GM19395 (cell line): ENCODE measurements at regions not wholly inside any gene's neighbourhood (a gene's known extent, or its start where the extent isn't known, plus 50 kb on each side); places are given as distances from the start of the nearest gene placed in this dataset.
"Not testable (repeated sequence)": the region's sequence is repeated elsewhere in the genome, so short reads cannot be mapped to it uniquely, and the experiment has no call there.

Experiments used
- ATAC-seq: cut with Tn5 transposase; IDR thresholded peaks from one replicate; pipeline ENCODE4 v1.9.1; 2021; ENCODE audit warnings: mild to moderate bottlenecking, moderate library complexity; ENCODE audit not compliant: unreplicated experiment

GRCh38 chr5:7269591-7270274 is 126.2 kb upstream of the ADCY2 start:
- ATAC-seq = no peak

DNA sequence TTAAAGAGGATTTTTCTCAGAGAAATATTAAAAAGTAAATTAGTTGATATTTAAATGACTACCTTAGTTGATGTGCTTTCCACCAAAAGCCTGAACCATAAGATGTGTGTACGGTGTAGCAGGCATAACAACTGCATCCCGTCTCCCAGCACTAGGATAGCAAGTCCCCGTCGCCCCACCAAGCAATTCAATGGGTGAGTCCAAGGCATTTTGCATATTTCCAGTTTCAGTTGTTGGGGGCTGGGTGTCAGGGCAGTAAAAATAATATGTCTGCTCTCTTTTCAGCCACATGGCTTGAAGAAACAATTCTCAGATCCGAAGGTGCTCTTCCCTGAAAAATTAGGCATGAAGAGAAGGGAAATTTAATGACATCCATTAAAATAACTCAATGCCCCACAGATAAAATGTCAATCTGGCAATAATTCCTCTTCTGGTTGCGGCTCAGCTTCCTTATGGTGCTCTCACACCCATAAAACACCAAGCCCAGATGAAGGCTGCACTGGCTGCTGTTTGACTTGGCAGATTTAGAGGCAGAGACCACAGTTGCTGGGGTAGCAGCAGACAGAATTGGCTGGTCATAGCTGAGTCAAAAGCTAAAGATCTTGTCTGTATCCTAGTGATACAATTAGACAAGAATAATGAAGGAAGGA is 124.4 kb upstream of the ADCY2 start:
- no peak for ATAC-seq

DNA sequence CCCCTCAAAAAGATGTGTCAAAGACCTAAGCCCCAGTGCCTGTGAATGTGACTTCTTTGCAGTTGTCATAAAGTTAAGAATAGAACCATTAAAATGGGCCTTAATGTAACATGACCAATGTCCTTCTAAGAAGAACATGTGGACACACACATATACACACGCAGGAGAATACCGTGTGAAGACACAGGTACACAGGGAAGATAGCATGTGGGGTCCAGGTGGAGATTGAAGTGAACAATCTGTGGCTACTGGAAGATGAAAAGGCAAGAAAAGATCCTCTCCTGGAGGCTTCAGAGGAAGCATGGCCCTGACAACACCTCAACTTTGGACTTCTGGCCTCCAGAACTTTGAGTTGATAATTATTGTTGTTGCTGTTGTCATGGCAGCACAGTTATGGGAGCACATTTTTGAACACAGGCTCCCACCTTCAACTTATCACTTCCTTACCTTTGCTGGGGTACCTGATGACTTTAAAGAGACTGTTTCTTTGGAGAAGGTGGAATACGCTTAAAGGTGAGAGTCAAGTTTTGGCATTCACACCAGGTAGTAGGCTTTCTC is 123.5 kb upstream of the ADCY2 start:
- no peak for ATAC-seq

DNA sequence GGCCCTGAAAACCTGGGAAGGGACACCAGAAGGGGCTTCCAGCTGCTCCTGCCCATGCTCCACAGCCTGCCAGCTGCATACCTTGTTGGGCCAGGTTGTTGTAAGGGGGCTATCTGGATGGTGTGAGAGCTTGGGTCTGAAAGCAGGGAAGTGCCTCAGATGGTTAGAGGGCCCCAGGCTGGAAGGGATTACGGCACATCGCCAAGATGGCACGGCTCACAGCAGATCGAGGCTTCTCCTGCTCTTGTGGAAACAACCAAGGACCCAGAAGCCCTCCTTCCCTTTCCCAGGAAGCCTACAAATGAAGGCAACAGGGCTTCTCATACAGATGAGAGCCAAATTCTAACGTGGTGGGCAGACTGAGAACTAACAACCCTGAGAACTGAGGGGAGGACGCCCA is 121.7 kb upstream of the ADCY2 start:
- no peak for ATAC-seq

DNA sequence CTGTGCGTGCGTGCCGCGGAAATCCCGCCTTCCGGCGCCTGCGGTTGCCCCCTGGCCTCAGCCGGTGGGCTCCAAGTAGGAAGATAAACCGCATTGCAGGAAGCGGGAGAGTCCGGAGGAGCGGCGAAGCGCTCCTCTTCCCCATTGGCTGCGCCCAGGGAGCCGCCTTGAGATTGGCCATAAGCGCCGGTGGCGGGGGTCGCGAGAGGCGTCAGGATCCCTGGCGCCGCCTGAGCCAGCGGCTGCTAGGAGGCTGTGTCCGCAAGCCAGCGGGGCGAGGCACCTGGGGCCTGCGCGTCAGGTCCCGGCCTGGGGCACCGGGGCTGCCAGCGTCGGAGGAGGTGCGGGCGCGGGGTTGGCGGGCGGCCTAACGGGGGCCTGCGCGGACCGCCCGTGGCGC is 106.3 kb upstream of the ADCY2 start:
- not testable (repeated sequence) for ATAC-seq

GRCh38 chr5:7297821-7298220 is 98.1 kb upstream of the ADCY2 start:
- not testable (repeated sequence) for ATAC-seq

DNA sequence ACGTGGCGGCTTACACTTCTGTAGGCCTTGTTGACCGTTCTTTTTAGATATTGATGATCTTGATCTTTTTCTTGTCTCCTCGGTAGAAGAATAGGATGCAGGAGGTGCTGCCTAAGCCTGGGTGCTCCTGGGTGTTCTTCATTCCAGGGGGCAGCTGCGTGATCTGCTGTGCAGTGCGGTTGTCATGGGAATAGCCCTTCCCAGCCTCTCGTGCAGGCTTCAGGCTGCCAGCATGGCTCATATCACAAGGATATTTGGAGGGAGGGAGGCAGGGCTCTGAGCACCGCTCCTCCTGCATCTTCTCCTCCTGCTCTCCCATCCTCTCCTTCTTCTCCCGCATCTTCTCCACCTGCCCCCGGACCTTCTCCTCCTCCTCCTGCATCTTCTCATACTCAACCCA is 96.2 kb upstream of the ADCY2 start:
- not testable (repeated sequence) for ATAC-seq

DNA sequence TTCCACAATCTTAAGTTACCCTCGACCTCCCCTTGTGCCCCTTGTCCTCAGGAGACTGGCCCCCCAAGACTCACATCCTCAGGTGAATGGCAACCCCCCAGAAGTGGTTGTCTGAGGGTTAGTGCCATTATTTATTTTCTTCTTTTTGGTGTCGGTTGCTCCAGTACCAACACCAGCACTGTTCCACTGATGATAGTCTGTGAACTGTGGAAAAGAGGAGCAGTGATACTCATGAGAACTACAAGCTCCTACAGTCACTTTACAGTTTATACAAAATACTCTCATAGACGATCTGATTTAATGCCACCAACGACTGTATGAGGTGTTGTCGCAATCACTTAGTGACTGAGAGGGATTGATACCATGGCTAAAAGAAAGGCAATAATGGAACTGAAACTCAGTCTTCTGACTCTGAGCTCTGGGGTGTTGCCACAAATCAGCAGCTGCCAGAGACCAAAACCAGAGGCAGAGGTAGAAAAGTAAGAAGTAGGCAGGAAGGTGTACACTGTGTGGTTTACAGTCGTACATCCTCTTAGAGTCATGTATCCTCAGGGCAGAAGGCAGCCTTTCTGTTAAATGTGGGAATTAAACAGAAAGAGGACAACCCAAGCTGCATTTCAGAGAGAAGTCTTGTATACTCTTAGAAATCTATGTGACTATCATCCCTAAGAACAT is 90.8 kb upstream of the ADCY2 start:
- not testable (repeated sequence) for ATAC-seq

- not testable (repeated sequence) for ATAC-seq
Measured at GRCh38 chr5:7306556-7306955, 89.4 kb upstream of the ADCY2 start.

DNA sequence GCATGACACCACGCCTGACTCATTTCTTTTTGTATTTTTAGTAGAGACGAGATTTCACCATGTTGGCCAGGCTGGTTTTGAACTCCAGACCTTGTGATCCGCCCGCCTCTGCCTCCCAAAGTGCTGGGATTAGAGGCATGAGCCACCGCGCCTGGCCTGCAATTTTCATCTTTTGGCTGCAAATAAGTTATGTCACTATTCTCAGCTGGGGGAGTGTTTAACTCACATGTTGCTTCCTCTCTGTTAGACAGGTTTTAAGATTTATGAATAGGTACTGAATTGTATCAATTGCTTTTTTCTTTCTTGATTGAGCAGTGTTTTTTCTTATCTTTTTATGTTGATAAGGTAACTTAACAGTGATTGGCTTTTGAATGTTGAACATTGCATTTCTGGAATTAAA is 88.2 kb upstream of the ADCY2 start:
- not testable (repeated sequence) for ATAC-seq

DNA sequence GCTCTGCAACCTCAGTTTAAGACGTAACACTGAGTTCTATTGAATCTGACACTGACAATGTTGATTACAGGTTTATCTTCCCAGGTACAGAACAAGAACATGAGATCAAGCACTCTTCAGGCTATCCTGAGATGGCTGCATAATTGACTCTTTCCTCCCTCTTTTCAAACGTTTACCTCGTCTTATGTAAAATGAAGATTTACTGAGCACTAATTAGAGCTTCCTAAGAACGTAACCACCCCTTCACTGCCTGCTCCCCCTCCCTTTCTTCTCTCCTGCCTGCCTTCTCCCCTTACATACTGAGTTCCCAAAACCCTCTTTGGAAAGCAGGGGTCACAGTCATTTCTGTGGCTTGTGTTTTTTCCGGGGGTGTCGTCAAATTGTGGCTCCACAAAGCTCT is 86.2 kb upstream of the ADCY2 start:
- not testable (repeated sequence) for ATAC-seq

DNA sequence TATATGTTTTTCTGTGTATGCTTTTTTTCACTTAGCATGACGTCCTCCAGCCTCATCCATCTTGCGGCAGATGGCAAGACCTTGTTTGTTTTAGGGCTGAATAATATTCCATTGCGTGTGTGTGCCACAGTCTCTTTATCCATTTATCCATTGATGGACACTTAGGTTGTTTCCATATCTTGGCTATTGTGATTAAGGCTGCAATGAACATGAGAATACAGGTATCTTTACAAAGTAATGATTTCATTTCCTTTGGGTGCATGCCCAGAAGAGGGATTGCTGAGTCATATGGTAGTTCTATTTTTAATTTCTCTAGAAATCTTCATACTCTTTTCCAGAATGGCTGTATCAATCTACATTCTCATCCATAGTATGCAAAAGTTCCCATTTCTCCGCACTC is 85.3 kb upstream of the ADCY2 start:
- ATAC-seq = not testable (repeated sequence)

- ATAC-seq = no peak
Measured at GRCh38 chr5:7315118-7315517, 80.8 kb upstream of the ADCY2 start.

GRCh38 chr5:7317751-7318150 is 78.2 kb upstream of the ADCY2 start:
- ATAC-seq = no peak

- ATAC-seq = no peak
Measured at GRCh38 chr5:7320701-7321301, 75.1 kb upstream of the ADCY2 start.

- no peak for ATAC-seq
Measured at GRCh38 chr5:7321724-7322123, 74.2 kb upstream of the ADCY2 start.

DNA sequence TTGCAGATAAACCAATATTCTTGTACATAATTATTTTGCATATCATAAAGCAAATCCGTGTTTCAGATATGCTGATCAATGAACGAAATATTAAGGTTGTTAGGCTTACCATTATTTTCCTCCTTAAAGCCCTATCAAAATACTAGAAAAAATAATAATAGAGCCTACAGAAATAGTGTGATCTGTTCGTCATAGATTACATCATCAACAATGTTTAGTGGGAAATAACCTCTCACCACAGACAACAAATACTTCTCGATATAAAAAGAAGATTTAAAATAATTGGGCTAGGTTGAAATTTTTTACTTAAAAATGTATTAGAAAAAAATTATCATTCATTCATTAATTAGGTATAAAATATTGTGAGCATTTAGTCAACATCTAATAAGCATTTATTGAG is 71.0 kb upstream of the ADCY2 start:
- ATAC-seq = no peak

DNA sequence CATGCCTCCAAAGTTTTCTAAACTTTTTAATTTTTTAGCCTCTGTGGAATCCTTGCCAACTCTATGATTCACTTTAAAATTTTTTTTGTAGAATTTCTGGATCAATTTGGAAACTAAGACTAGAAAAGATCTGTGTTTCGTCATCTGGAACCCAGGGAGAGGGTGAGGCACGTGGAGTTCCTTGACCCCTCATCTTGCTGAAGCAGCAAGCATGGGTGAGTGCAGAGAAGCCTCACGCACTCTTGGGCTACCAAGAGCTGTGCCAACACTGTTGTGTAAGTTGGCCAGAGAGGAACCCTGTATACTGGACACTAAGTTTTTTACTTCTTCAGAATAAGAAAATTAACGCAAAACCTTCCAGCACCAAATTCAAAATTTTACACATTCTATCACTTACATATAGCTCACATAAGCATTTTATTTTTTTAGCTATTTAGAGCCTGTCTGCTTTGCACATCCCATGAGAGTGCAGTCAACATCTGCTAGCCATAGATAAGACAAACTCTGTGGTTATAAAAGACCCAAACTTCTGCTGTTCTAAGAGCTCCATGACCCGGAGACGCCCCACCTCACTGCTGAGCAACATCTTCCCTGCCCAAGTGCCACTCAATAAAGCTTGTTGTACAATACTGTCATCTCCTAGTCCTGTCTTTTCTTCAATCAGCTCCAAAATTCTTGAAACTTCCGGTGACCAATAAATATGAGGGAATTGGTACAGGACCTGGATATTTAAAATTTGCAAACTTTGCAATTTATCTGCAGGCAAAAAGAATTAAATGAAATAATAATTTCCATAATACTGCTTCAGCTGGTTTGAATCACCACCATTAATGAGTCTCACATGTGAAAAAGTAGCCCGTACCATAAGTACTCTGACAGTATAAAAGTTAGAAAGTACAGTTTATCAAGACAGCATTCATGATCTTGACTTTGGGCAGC is 69.7 kb upstream of the ADCY2 start:
- ATAC-seq = no peak

DNA sequence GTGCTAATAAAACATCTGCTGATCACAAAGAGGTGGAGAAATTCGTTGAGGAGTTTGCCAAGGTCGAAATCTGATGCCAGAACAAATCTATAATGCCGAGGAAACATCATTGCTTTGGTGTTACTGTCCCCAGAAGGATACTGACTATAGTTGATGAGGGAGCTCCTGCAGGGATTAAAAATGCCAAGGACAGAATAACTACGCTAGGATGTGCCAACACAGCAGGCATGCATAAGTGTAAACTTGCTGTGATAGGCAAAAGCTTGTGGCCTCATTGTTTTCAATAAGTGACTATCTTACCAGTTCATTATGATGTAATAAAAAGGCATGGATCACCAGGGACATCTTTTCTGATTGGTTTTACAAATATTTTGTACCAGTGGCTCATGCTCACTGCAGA is 66.8 kb upstream of the ADCY2 start:
- ATAC-seq = no peak

GRCh38 chr5:7329712-7330111 is 66.2 kb upstream of the ADCY2 start:
- ATAC-seq = no peak
